Mucosa of stomach (tissue), 1 donor: ENCODE measurements at regions not wholly inside any gene's neighbourhood (a gene's known extent, or its start where the extent isn't known, plus 50 kb on each side); places are given as distances from the start of the nearest gene placed in this dataset.
"Not testable (repeated sequence)": the region's sequence is repeated elsewhere in the genome, so short reads cannot be mapped to it uniquely, and the experiment has no call there.

Experiments used
- H3K27me3 ChIP-seq: one replicate; pipeline ENCODE4 v1.7.0; 2013; ENCODE audit warnings: mild to moderate bottlenecking, low read length; ENCODE audit not compliant: control insufficient read depth, insufficient read depth
- H3K36me3 ChIP-seq: one replicate; pipeline ENCODE4 v1.7.0; 2013; ENCODE audit warnings: low read length; ENCODE audit not compliant: control insufficient read depth, insufficient read depth
- H3K4me1 ChIP-seq: one replicate; pipeline ENCODE4 v1.7.0; 2013; ENCODE audit warnings: mild to moderate bottlenecking, low read length; ENCODE audit not compliant: control insufficient read depth, insufficient read depth
- H3K4me3 ChIP-seq: one replicate; pipeline ENCODE4 v1.7.0; 2013; ENCODE audit warnings: low read length
- H3K9ac ChIP-seq: one replicate; pipeline ENCODE4 v1.7.0; 2013; ENCODE audit warnings: mild to moderate bottlenecking, low read length, moderate library complexity
- H3K9me3 ChIP-seq: one replicate; pipeline ENCODE4 v1.7.0; 2013; ENCODE audit warnings: mild to moderate bottlenecking, low read length, moderate library complexity; ENCODE audit not compliant: control insufficient read depth
- donor health status: Pancreatic carcinoma.

GRCh38 chr12:24654344-24654743 is 294.6 kb downstream of the BCAT1 start:
- not testable (repeated sequence) for H3K4me1 ChIP-seq, H3K9ac ChIP-seq, H3K27me3 ChIP-seq, H3K9me3 ChIP-seq, H3K4me3 ChIP-seq, H3K36me3 ChIP-seq

GRCh38 chr12:24649634-24650033 is 299.3 kb downstream of the BCAT1 start:
- no peaks in the 10 kb centered on the region for H3K36me3 ChIP-seq
- H3K9ac ChIP-seq, result no peak overlapping the region
- H3K4me1 ChIP-seq, result no peaks in the 10 kb centered on the region
- H3K9me3 ChIP-seq, result no peaks in the 10 kb centered on the region
- H3K4me3 ChIP-seq, result no peak overlapping the region
- no peaks in the 10 kb centered on the region for H3K27me3 ChIP-seq

DNA sequence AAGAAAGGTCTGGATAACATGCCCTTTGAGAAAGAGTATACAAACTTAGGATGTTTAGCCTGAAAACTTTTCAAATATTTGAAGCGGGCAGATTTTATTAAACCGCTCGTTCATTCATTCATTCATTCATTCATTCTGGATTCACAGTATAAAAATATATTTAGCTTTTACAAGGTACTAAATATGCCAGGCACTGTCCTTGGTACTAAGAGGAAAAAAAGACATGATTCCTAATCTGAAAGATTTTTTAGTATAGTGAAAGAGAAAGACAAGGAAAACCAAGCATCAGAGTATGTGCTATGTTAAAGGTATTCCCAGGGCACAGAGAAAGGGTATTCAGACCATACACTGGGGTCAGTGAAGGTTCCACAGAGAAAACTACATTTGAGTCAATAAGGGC is 299.7 kb downstream of the BCAT1 start:
- Histone ChIP-seq H3K9me3 (no peaks in the 10 kb centered on the region), H3K9ac (no peak overlapping the region), H3K27me3 (no peaks in the 10 kb centered on the region), H3K4me1 (no peaks in the 10 kb centered on the region), H3K36me3 (no peaks in the 10 kb centered on the region), H3K4me3 (no peak overlapping the region)

DNA sequence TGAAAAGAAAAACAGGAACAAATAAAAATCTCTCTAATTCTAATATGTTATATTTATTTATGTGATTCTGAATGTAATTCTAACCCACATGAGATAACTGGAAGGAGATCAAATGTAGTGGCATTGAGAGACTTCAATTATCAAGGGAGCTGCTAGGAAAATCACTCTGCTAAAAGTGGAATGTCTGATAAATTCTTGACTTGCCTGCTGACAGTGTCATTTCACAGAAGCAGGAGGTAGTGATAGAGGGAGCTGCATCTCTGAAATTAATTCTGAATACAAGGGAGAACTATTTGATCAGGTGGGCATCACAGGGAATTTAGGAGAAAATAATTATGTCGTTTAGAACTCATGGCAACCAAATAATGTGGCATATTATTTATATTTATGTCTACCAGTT is 303.6 kb downstream of the BCAT1 start:
- no peak overlapping the region for H3K9ac ChIP-seq
- no peaks in the 10 kb centered on the region for H3K27me3 ChIP-seq
- no peaks in the 10 kb centered on the region for H3K9me3 ChIP-seq
- H3K36me3 ChIP-seq, result no peaks in the 10 kb centered on the region
- no peak overlapping the region for H3K4me3 ChIP-seq
- H3K4me1 ChIP-seq, result no peaks in the 10 kb centered on the region

DNA sequence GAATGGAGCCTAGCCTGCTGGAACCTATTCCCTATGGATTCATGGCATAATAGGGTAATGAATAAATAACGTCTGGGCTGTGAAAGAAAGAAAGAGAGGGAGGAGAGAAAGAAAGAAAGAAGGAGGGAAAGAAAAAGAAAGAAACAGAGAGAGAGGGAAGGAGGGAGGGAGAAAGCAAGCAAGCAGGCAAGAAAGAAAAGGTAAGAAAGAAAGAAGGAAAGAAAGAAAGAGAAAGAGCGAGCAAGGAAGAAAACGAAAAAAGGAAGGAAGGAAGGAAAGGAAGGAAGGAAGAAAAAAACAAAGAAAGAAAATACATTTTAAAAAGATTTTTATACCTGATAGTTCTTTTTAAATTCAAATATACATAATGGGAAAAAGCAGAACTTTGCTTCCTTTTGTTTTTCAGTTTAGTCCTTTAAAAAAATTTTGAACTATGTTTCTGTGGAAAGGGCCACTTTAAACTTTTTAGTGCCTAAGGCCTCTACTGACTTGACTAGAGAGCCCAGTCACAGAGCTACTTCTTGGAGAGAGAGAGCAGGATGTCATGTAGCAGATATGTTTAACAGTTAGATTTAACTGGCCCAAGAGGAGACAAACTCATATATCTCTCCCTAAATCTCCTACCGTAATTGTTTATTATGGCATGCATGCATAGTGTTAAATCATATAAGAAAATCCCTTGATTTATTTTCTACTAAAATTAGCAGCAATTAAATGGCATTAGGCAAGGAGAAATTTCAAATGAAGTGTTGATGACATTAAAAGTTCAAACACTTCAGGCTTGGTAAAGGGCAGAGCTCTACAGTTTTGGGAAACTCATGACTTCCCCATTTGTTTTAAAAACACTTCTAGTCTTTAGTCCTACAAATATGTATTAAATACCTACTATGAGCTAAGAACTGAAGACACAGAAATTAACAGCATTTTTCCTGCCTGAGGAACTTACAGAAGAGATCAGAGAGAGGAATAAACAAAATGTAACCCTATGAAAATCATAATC is 305.5 kb downstream of the BCAT1 start:
- no peaks in the 10 kb centered on the region for H3K4me1 ChIP-seq
- no peaks in the 10 kb centered on the region for H3K9me3 ChIP-seq
- H3K36me3 ChIP-seq, result no peaks in the 10 kb centered on the region
- H3K9ac ChIP-seq, result no peak overlapping the region
- no peak overlapping the region for H3K4me3 ChIP-seq
- H3K27me3 ChIP-seq, result no peaks in the 10 kb centered on the region

DNA sequence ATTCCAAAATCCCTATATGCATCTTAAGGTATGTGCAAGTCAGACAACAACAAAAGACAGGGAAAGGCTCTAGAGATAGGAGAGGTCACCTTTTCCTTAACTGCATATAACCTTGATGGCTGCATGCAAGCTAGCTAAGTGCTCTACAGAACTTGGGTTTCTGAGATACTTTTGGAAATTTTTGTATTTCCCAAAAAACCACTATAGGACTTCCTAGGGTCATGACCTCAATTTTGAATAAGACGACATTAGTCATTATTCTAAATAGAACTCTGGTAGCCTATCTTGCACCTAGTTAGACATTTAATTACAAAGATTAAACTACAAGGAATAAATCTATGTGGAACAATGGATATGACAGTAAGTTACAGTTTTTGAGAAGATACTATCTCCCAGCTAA is 309.3 kb downstream of the BCAT1 start:
- H3K9me3 ChIP-seq, result no peaks in the 10 kb centered on the region

DNA sequence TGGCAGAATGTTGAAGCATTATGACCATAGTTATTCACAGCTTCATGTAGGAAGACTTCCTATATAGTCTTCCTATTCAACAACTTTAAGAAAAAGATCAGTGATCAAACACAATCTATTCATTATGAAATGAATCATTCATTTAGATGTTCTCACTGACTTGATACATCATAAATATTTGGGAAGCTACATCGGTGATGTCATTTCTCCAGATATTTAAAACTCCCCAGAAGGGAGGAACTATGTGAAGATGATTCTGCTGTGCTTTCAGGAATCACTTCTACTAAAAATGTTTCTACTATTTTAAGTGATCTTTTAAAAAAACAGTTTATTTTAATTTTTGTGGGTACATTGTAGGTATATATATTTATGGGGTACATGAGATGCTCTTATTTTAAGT is 316.4 kb downstream of the BCAT1 start:
- no peak overlapping the region for H3K4me3 ChIP-seq
- H3K27me3 ChIP-seq, result no peaks in the 10 kb centered on the region
- no peaks in the 10 kb centered on the region for H3K9me3 ChIP-seq
- H3K9ac ChIP-seq, result no peak overlapping the region
- H3K36me3 ChIP-seq, result no peaks in the 10 kb centered on the region
- H3K4me1 ChIP-seq, result no peaks in the 10 kb centered on the region

More for the DNA sequence above, 309.3 kb downstream of the BCAT1 start:
- Histone ChIP-seq H3K36me3 (no peaks in the 10 kb centered on the region), H3K4me1 (no peaks in the 10 kb centered on the region), H3K27me3 (no peaks in the 10 kb centered on the region), H3K9ac (no peak overlapping the region), H3K4me3 (no peak overlapping the region)

DNA sequence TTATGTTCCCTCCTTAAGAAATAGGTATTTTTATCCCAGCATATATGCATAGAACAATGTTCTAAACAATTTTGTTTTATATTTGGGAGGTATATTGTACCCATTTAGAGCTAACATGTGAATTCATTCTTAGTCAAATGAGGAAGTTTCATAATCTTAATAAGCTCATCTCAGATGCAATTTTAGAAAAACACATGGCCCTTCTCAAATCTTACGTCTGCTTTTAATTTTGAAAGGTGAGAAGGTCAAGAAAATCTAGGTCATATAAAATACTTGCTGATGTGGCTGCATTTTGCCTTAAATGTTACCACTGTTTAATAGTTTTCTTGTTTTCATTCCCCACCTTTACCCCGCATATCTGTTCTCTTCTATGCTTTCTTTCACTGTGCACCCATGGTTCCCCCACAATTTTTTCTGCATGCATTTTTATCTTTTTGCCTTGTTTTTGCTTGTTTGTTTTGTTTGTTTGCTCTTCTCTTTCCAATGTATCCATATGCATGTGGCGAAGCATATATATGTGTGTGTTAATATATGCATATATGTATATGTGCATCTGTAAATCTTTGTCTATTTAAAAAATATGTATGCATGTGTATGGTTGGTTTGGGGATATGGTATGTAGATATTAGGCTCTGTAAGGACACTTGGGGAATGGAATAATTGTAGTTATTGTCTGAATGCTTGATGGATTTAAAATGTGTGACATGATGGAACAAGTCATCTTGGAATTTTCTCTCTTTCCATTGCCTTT is 317.1 kb downstream of the BCAT1 start:
- Histone ChIP-seq H3K4me1 (no peaks in the 10 kb centered on the region), H3K36me3 (no peaks in the 10 kb centered on the region), H3K9me3 (no peaks in the 10 kb centered on the region), H3K27me3 (no peaks in the 10 kb centered on the region), H3K9ac (no peak overlapping the region), H3K4me3 (no peak overlapping the region)

GRCh38 chr12:24630856-24631255 is 318.0 kb downstream of the BCAT1 start:
- Histone ChIP-seq H3K4me3 (no peak overlapping the region), H3K36me3 (no peaks in the 10 kb centered on the region), H3K27me3 (no peaks in the 10 kb centered on the region), H3K9me3 (no peaks in the 10 kb centered on the region), H3K9ac (no peak overlapping the region), H3K4me1 (no peaks in the 10 kb centered on the region)

DNA sequence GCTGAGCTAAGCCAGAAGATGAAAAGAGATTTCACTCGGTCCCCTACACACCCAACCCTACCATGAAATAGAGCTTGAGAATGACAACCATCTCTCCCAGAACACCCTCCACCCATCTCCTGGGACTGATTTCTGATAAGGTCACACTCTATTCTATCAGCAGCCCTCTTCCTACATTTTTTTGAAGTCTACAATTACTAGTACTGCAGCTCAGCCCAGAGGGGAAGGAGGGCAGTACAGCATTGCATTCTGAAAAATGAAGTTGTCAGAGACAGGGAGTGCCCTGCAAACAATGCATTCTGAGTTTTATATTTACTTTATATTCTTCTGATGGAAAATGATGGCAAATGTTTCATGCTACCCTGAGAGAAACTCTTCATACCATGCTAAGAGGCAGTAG is 318.5 kb downstream of the BCAT1 start:
- Histone ChIP-seq H3K27me3 (no peaks in the 10 kb centered on the region), H3K9ac (no peak overlapping the region), H3K4me1 (no peaks in the 10 kb centered on the region), H3K9me3 (no peaks in the 10 kb centered on the region), H3K4me3 (no peak overlapping the region), H3K36me3 (no peaks in the 10 kb centered on the region)

DNA sequence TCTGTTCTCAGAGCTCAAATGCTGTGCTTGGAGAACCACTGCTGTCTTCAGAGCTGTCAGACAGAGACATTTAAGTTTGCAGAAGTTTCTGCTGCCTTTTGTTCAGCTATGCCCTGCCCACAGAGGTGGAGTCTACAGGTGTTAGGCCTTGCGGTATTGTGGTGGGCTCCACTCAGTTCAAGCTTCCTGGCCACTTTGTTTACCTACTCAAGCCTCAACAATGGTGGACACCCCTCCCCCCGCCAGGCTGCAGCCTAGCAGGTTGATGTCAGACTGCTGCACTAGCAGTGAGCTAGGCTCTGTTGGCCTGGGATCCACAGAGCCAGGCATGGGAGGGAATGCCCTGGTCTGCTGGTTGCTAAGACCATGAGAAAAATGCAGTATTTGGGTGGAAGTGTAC is 323.8 kb downstream of the BCAT1 start:
- Histone ChIP-seq H3K36me3 (no peaks in the 10 kb centered on the region), H3K9ac (no peak overlapping the region), H3K9me3 (no peaks in the 10 kb centered on the region), H3K27me3 (no peaks in the 10 kb centered on the region), H3K4me1 (no peaks in the 10 kb centered on the region), H3K4me3 (no peak overlapping the region)

DNA sequence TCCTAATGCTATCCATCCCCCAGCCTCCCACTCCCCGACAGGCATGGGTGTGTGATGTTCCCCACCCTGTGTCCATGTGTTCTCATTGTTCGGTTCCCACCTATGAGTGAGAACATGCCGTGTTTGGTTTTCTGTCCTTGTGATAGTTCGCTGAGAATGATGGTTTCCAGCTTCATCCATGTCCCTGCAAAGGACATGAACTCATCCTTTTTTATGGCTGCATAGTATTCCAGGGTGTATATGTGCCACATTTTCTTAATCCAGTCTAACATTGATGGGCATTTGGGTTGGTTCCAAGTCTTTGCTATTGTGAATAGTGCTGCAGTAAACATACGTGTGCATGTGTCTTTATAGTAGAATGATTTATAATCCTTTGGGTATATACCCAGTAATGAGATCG is 328.9 kb downstream of the BCAT1 start:
- H3K4me1 ChIP-seq, H3K9me3 ChIP-seq, H3K27me3 ChIP-seq, H3K9ac ChIP-seq, H3K36me3 ChIP-seq, H3K4me3 ChIP-seq: not testable (repeated sequence)
